IMR-90 (cell line): ENCODE measurements at regions not wholly inside any gene's neighbourhood (a gene's known extent, or its start where the extent isn't known, plus 50 kb on each side); places are given as distances from the start of the nearest gene placed in this dataset.

Source experiments
- CHD1 ChIP-seq: IDR thresholded peaks from 2 replicates; pipeline ENCODE4 v1.6.1; 2012; ENCODE audit warnings: low read depth, low read length, improper control_type of control experiment
- CTCF ChIP-seq: conservative IDR thresholded peaks from 2 replicates; pipeline ENCODE4 v1.5.1; 2012; ENCODE audit warnings: mild to moderate bottlenecking, low read depth, low read length, improper control_type of control experiment
- ELK1 ChIP-seq: fragments of 150-350 bp; IDR thresholded peaks from 2 replicates; pipeline ENCODE4 v1.6.1; 2016; ENCODE audit warnings: low read depth, mild to moderate bottlenecking, low read length, moderate library complexity, borderline replicate concordance
- MXI1 ChIP-seq: IDR thresholded peaks from 2 replicates; pipeline ENCODE4 v1.6.1; 2012; ENCODE audit warnings: low read depth, mild to moderate bottlenecking, low read length, moderate library complexity, borderline replicate concordance

DNA sequence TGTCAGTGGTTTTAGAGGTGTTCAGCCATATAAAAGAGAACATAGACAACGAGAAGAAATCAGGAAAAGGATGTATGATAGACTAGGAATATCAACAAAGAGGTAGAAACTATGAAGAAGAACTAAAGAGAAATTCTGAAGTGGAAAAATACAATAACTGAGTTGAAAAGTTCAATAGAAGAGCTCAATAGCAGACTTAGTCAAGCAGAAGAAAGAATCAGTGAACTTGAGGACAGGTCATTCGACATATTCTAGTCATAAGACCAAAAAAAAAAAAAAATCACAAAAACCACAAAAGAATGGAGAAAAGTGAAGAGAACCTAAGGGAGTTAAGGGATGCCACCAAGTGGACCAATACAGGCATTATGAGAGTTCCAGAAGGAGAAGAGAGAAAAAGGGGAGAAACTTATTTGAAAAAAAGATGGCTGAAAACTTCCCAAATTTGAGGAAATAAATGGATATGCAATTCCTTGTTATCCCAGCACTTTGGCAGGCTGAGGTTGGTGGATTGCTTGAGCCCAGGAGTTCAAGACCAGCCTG lies 321.2 kb downstream of the ABCC12 start:
- no peak for TF ChIP-seq CTCF
- TF ChIP-seq CHD1, result no peak
- no peak for TF ChIP-seq ELK1
- TF ChIP-seq MXI1, result no peak
